GM12878 (cell line): ENCODE measurements at regions not wholly inside any gene's neighbourhood (a gene's known extent, or its start where the extent isn't known, plus 50 kb on each side); places are given as distances from the start of the nearest gene placed in this dataset.

Source experiments
- ATAC-seq: fragments of 200-7000 bp; cut with Tn5 transposase; 3 replicates; pipeline ENCODE4 v1.9.1; 2020; ENCODE audit warnings: mild to moderate bottlenecking, moderate library complexity
- BruUV-seq: library from RNA; stranded (reverse); fragments of 400-500 nt; replicated peaks from 2 replicates; lab custom pipeline; 2021; lab: Mats Ljungman, UMichigan
- CTCF ChIA-PET: fragments of 300-600 bp; sonication (Branson Sonifier 250); formaldehyde crosslinking; extraction: SDS; loops from one replicate; lab custom pipeline; 2021; ENCODE audit warnings: inconsistent platforms; lab: Yijun Ruan, JAX
- POLR2A ChIA-PET: fragments of 350-600 bp; formaldehyde crosslinking; extraction: SDS; loops from one replicate; lab custom pipeline; 2021; ENCODE audit warnings: inconsistent platforms; lab: Charles Lee
- RAD21 ChIA-PET: fragments of 300-600 bp; sonication (Branson Sonifier 250); formaldehyde crosslinking; loops from one replicate; lab custom pipeline; 2023; ENCODE audit warnings: antibody characterized with exemption; ENCODE audit not compliant: unreplicated experiment; lab: Charles Lee
- SMC1A ChIA-PET: fragments of 300-600 bp; sonication (Branson Sonifier 250); formaldehyde crosslinking; loops from one replicate; lab custom pipeline; 2023; ENCODE audit not compliant: unreplicated experiment, uncharacterized antibody; lab: Charles Lee
- DNase-seq: peaks from one replicate; pipeline ENCODE4 v3.0.0-alpha.2; 2011; ENCODE audit warnings: low read depth, low spot score
- FAIRE-seq: peaks from 3 replicates; lab custom pipeline; 2011; peaks lifted over from hg19 to GRCh38; lab: Jason Lieb, UNC
- H2AFZ ChIP-seq: 2 replicates; pipeline ENCODE4 v1.6.0; 2011; ENCODE audit warnings: low read depth, low read length, control low read depth; ENCODE audit not compliant: control insufficient read depth
- H3K27ac ChIP-seq: 2 replicates; pipeline ENCODE4 v1.5.1; 2011; ENCODE audit warnings: control low read depth; ENCODE audit not compliant: control insufficient read depth, insufficient read depth
- H3K27me3 ChIP-seq, 2 experiments: replicated peaks in 1 of 2; 2 replicates each; pipeline versions ENCODE4 v1.6.0 to v1.6.1; 2011; ENCODE audit warnings: low read length in 1 of 2; ENCODE audit not compliant: control insufficient read depth in 2 of 2, insufficient read depth in 2 of 2
- H3K36me3 ChIP-seq, 2 experiments: 2 replicates each; pipeline ENCODE4 v1.5.1; 2011; ENCODE audit warnings: low read length in 1 of 2; ENCODE audit not compliant: control insufficient read depth in 2 of 2, insufficient read depth in 2 of 2
- H3K4me1 ChIP-seq: 2 replicates; pipeline ENCODE4 v1.6.1; 2011; ENCODE audit warnings: mild to moderate bottlenecking, low read length, moderate library complexity, mixed read lengths; ENCODE audit not compliant: control insufficient read depth, insufficient read depth
- H3K4me2 ChIP-seq: 2 replicates; pipeline ENCODE4 v1.6.0; 2011; ENCODE audit warnings: control low read depth; ENCODE audit not compliant: control insufficient read depth, insufficient read depth
- H3K4me3 ChIP-seq: fragments of 200-600 bp; sonication (generic); 2 replicates; pipeline ENCODE4 v1.5.1; 2016
- H3K79me2 ChIP-seq: 2 replicates; pipeline ENCODE4 v1.6.0; 2011; ENCODE audit warnings: low read length; ENCODE audit not compliant: control insufficient read depth, insufficient read depth
- H3K9ac ChIP-seq: 2 replicates; pipeline ENCODE4 v1.8.0; 2011; ENCODE audit warnings: low read length, control low read depth, mixed read lengths; ENCODE audit not compliant: control insufficient read depth, insufficient read depth
- H3K9me3 ChIP-seq: replicated peaks from 3 replicates; pipeline ENCODE4 v1.5.1; 2011; ENCODE audit warnings: mild to moderate bottlenecking, low read length; ENCODE audit not compliant: control insufficient read depth, insufficient read depth
- H4K20me1 ChIP-seq: 2 replicates; pipeline ENCODE4 v1.6.0; 2011; ENCODE audit not compliant: control insufficient read depth, insufficient read depth
- BMI1 ChIP-seq: fragments of 450-650 bp; IDR thresholded peaks from 2 replicates; pipeline ENCODE4 v1.6.1; 2016; ENCODE audit warnings: mild to moderate bottlenecking, moderate library complexity, borderline replicate concordance
- CBX5 ChIP-seq: sonication (generic); IDR thresholded peaks from 2 replicates; pipeline ENCODE4 v1.6.1; 2016; ENCODE audit warnings: low read depth, moderate library complexity, mild to moderate bottlenecking, inconsistent platforms
- EZH2 ChIP-seq: IDR thresholded peaks from 2 replicates; pipeline ENCODE4 v1.6.1; 2012; ENCODE audit warnings: low read depth, mild to moderate bottlenecking, control low read depth, inconsistent platforms, low read length, borderline replicate concordance; ENCODE audit not compliant: control insufficient read depth
- FOXM1 ChIP-seq: IDR thresholded peaks from 2 replicates; pipeline ENCODE4 v1.6.1; 2012; ENCODE audit warnings: low read depth, mild to moderate bottlenecking, inconsistent platforms, low read length, moderate library complexity
- JUND ChIP-seq: IDR thresholded peaks from 2 replicates; pipeline ENCODE4 v1.6.1; 2012; ENCODE audit warnings: low read depth, mild to moderate bottlenecking, low read length, improper control_type of control experiment, moderate library complexity
- MEF2B ChIP-seq: fragments of 450-650 bp; IDR thresholded peaks from 2 replicates; pipeline ENCODE4 v1.6.1; 2018; ENCODE audit warnings: mild to moderate bottlenecking, moderate library complexity; ENCODE audit not compliant: partially characterized antibody, poor library complexity, severe bottlenecking
- MXI1 ChIP-seq: fragments of 150-350 bp; IDR thresholded peaks from 2 replicates; pipeline ENCODE4 v1.6.1; 2011; ENCODE audit warnings: low read depth, mild to moderate bottlenecking, inconsistent platforms, low read length, improper control_type of control experiment
- NFXL1 ChIP-seq: fragments of 450-650 bp; IDR thresholded peaks from 2 replicates; pipeline ENCODE4 v1.6.1; 2017; ENCODE audit warnings: antibody characterized with exemption, mild to moderate bottlenecking, borderline replicate concordance
- SRF ChIP-seq, 2 experiments: IDR thresholded peaks; 2 replicates each; pipeline ENCODE4 v1.6.1; 2011; ENCODE audit warnings: low read depth in 2 of 2, low read length in 2 of 2, mild to moderate bottlenecking in 1 of 2, moderate library complexity in 1 of 2
- TCF7 ChIP-seq: IDR thresholded peaks from 2 replicates; pipeline ENCODE4 v1.6.1; 2014; ENCODE audit warnings: antibody characterized with exemption, borderline replicate concordance
- ZNF384 ChIP-seq: IDR thresholded peaks from 2 replicates; pipeline ENCODE4 v1.6.1; 2012; ENCODE audit warnings: low read depth, mild to moderate bottlenecking, low read length, improper control_type of control experiment, borderline replicate concordance
- ZZZ3 ChIP-seq: IDR thresholded peaks from 2 replicates; pipeline ENCODE4 v1.6.1; 2011; ENCODE audit warnings: low read depth; ENCODE audit not compliant: control insufficient read depth, insufficient read length
- WGBS: methylation state at CpG from one replicate; pipeline ENCODE4 v1.1.6; 2016; ENCODE audit warnings: low lambda C conversion rate; ENCODE audit not compliant: insufficient replicate concordance, insufficient coverage; ENCODE audit errors: missing lambda C conversion rate; 5-methylcytosine and 5-hydroxymethylcytosine counted together
- in situ Hi-C: fragments of 300-500 bp; cut with MboI; formaldehyde crosslinking; loops from 9 replicates; pipeline ENCODE4 v1.14.3; 2018; ENCODE audit warnings: mixed read lengths
- intact Hi-C: fragments of 100-400 bp; cut with micrococcal nuclease; formaldehyde crosslinking; loops from one replicate; pipeline ENCODE4 v1.14.2; 2022; ENCODE audit not compliant: unreplicated experiment
- TF ChIP-seq, protein P1 (sequence below): IDR thresholded peaks from 2 replicates; pipeline ENCODE4 v1.6.1; 2011; ENCODE audit warnings: borderline replicate concordance, low read depth, mild to moderate bottlenecking, moderate library complexity, low read length; ENCODE audit not compliant: insufficient read depth, poor library complexity, severe bottlenecking

DNA sequence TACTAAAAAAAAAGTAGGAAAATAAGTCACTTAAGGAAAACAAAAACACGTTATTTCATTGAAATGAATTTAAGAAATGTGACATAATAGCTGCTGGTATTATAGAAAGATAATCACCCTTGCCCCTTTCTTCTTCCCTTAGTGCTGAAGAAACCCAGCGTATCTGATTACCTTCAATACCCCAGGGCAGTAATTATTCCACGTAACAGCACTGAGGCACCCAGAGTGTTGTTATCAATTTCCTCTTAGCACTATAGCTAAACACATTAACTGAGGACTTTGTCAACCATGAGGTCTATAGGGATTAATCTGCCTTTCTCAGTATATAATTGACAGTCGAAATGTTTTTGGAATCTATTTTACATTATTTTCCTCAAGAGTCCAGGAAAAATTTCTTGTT, 180.0 kb upstream of the NXPH2 start:
- Histone ChIP-seq H3K27me3 (no peaks in the 10 kb centered on the region), H3K4me2 (no peak overlapping the region), H3K27ac (no peak overlapping the region), H2AFZ (no peak overlapping the region), H4K20me1 (no peaks in the 10 kb centered on the region), H3K79me2 (no peaks in the 10 kb centered on the region), H3K9me3 (no peaks in the 10 kb centered on the region), H3K4me1 (no peaks in the 10 kb centered on the region), H3K9ac (no peak overlapping the region), H3K36me3 (no peaks in the 10 kb centered on the region), H3K4me3 (no peak overlapping the region)
- ChIA-PET RAD21 (no interaction called here), CTCF (interaction anchor here (1.1 kb wide), 1 partner anchor 1116 kb away, joined by 3 read pairs; no protein-coding TSS in a partner anchor), SMC1A (no interaction called here), POLR2A (no interaction called here)
- in situ Hi-C loops = no loop called here
- 27% methylated on average over 4 of the region's 4 CpGs for WGBS
- no TSS peak for BruUV-seq
- no peak for FAIRE-seq
- no peak for TF ChIP-seq MXI1
- TF ChIP-seq BMI1 = no peak
- no peak for TF ChIP-seq EZH2
- TF ChIP-seq, protein P1, sequence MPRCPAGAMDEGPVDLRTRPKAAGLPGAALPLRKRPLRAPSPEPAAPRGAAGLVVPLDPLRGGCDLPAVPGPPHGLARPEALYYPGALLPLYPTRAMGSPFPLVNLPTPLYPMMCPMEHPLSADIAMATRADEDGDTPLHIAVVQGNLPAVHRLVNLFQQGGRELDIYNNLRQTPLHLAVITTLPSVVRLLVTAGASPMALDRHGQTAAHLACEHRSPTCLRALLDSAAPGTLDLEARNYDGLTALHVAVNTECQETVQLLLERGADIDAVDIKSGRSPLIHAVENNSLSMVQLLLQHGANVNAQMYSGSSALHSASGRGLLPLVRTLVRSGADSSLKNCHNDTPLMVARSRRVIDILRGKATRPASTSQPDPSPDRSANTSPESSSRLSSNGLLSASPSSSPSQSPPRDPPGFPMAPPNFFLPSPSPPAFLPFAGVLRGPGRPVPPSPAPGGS = no peak
- no peak for TF ChIP-seq NFXL1
- TF ChIP-seq TCF7 = no peak
- no peak for TF ChIP-seq CBX5
- TF ChIP-seq ZZZ3 = no peak
- TF ChIP-seq FOXM1 = no peak
- TF ChIP-seq SRF (IDR thresholded peaks at IDR 0.05; ENCODE audit: low read depth in 2 of 2, low read length in 2 of 2) = no peak
- TF ChIP-seq ZNF384 = no peak
- no peak for TF ChIP-seq JUND
- TF ChIP-seq MEF2B = no peak
- no peak for DNase-seq
- no peak for ATAC-seq
- intact Hi-C loops = no loop called here
